NCI-H82 (cell line): ENCODE measurements at regions not wholly inside any gene's neighbourhood (a gene's known extent, or its start where the extent isn't known, plus 50 kb on each side); places are given as distances from the start of the nearest gene placed in this dataset.
"Not testable (repeated sequence)": the region's sequence is repeated elsewhere in the genome, so short reads cannot be mapped to it uniquely, and the experiment has no call there.

Experiments used
- DNase-seq: peaks from one replicate; lab custom pipeline; 2025; lab: John Stamatoyannopoulos, UW

DNA sequence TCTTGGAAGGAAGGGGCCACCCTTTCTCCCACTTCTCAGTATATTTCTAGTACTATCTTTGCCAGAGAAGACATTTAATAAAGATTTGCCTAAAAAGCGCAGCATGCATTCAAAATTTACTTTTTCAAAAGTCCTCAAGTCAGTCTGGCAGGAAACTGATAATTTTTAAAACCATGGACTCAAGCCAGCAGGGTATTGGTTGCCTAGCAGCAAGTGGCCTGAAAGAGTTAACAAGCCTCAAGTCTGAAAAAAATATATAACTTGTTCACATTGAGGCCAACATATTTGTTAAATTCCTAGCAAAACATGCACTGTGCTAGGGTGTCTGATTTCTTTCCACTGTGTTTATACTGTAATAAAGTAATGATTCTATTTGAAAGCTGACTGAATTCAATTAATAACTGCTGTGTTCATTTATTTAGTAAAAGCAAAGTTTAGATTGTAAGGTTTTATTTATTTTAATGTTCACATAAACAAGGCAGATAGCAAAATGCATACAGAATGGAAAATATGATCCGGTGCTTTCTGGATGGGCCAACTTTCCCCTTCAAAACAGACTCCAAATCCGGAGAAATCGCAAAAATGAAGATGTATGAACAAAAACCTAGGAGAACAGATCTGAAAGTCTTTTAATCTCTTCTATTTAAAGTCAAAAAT, 218.5 kb upstream of the FGF13 start:
- DNase-seq: no peak

DNA sequence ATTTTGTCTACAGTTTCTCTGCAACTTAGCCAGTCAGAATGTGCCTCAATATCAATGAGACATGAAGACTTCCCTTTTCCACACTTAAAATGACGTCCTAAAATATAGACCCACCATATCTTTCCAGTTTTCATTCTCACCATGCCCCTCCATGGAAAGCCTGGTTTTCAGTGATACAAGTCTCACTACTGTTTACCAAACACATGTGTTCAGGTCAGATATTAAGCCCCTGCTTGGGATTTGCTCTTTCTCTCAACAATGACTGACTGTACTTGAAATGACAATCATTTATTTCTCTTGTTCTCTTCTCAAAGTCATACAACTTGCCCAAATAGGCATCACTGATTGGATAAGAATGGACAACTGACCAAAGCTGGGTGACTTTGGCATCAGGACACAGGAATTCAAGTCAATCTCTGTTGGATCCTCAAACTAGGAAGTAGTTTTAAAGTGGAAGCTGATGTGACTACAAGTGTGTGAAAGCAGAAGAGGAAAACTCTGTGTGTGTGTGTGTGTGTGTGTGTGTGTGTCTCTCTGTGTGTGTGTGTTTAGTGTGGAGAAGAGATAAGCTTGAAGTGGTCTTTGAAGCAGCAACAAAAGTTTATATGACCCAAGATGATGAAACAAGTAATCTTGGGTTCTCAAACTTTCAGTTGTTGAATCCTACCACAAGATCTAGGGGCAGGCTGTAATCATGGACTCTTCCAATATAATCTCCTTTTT, 217.4 kb upstream of the FGF13 start:
- DNase-seq: no peak

GRCh38 chrX:138925330-138925729, 213.8 kb upstream of the FGF13 start:
- DNase-seq: no peak

DNA sequence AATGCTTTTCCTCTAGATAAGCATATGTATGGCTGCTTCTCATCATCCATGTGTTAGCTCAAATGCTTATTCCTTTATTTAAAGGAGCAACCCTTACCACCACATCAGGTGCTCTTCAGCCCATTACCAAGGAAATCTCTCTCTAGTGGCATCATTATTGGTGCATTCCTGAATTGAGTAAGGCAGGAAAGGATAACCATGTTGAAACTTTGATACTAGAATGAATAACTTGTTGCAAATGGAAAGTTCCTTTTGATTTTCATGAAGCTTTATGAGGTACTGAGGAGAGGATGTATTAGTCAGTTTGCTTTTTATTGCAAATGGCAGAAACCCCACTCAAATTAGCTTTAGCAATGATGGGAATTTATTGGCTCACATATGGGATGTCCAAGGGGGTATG, 212.3 kb upstream of the FGF13 start:
- DNase-seq: no peak

- no peak for DNase-seq
Measured at GRCh38 chrX:138921031-138921430, 209.5 kb upstream of the FGF13 start.

GRCh38 chrX:138917781-138918180, 206.3 kb upstream of the FGF13 start:
- DNase-seq: no peak

- no peak for DNase-seq
Measured at GRCh38 chrX:138914767-138915166, 203.2 kb upstream of the FGF13 start.

DNA sequence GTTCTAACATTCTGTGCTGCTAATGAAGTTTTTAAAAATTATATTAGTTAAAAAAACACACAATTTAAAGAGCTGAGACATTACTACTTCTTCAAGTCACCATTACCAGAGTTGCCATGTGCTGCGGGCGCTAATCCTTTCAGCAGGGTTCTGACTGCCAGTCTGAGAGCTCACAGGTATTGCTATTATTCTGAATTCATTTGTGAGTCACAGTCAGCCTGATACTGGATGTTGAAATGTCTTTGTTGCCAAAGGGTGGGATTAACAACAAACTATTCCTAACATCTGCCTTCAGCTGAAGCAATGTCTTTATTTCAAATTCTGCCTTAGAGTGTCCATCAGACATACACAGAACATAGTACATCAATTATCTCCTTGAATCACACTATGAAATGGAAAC, 197.1 kb upstream of the FGF13 start:
- no peak for DNase-seq

DNA sequence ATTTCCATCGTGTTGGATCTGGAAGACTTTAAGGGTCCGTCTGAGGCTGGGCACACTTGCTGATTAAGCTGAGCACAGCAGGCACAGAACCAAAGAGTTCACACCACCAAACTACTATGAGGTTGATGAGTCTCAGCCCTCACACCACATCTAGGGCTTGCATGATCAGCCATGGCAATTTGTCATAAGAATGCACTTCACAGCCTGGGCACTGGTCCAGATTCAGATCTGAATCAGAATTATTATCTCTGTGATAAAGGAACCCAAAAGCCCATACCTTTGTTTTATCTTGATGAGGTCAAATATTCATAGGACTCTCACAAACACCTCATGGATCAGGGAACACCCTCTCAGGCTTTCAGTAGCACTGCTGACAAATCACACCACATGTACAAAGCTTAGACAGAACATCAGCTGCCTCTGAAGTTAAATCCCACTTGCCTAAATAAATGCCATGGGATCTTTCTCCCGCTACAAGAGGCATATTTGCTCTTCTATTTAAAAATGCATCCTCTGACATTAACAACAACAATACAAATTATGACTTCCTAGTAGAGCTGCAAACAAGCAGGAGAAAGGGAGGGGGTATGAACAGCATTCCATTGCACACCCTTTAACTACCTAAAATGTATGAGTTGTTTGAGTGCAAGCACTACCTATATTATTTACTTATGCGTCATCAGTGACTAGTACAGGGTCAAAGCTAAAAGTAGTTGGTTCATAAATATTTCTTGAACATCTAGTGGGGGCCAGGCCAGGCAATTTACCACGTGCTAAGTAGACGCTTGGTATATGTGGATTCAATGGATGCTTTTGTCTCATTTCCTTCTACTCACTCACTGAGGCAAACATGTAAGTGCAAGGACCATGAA, 186.3 kb upstream of the FGF13 start:
- no peak for DNase-seq

- no peak for DNase-seq
Measured at GRCh38 chrX:138890491-138890890, 179.0 kb upstream of the FGF13 start.

GRCh38 chrX:138889149-138889548, 177.6 kb upstream of the FGF13 start:
- no peak for DNase-seq

DNA sequence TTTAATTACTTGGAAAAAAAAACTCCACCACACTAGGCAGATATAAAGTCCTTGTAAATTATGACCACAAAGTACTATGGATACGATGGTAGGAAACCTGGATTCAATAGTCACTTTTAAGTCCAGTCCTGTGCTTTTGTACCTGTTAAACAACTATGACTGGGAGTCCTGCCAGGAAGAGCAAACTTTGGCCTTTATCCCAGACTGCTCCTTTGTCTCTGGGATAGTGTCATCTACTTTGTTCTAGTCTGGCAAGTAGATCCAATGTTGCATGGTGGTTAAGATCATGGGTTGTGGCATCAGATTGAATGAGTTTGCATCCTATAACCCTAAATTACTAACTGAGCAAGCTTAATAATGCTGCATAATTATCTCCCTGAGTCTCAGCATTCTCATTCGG, 175.3 kb upstream of the FGF13 start:
- no peak for DNase-seq

DNA sequence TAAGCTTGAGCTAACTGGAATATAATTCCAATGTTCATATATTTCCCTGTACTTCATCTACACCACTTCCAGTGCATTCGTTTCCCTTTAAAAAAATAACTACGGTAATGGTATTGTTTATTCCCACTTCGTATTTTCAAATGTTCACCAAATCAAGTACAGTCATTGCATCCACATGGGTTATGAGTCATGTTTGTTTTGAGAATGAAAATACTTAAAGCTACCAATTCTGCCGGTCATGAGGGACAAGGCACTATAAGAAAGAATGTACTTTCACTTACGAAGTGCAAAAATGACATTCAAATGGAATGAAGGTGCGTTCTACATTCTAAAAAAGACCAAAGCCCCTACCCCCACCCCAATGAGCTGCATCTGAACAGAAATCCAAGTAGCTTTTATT, 174.4 kb upstream of the FGF13 start:
- DNase-seq: no peak

- not testable (repeated sequence) for DNase-seq
Measured at GRCh38 chrX:138880293-138880692, 168.8 kb upstream of the FGF13 start.

DNA sequence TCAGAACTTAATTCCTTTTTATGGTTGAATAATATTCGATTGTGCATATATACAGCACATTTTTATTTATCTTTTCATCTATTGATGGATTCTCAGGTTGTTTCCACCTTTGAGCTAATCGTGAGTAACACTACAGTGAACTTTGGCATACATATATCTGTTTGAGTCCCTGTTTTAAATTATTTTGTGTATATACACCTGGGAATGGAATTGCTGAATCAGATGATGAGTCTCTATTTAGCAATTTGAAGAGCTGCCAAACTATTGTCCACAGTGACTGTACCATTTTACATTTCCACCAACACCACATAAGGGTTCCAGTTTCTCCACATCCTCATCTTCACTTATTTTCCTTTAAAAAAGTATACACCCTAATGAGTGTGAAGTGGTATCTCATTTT, 166.2 kb upstream of the FGF13 start:
- no peak for DNase-seq

DNA sequence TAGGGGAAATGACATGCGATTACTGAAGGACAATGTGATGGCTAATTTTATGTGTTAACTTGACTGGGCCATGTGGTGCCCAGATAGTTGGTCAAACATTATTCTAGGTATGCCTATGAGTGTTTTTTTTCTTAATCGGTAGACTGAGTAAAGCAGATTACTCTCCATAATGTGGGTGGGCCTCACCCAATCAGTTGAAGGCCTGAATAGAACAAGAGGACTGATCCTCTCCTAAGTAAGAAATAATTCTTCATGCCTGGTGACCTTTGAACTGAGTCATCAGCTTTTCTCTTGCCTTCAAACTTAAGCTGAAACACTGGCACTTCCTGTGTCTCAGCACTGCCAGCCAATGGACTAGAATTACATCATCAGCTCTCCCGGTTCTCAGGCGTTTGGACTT, 164.0 kb upstream of the FGF13 start:
- DNase-seq: no peak

DNA sequence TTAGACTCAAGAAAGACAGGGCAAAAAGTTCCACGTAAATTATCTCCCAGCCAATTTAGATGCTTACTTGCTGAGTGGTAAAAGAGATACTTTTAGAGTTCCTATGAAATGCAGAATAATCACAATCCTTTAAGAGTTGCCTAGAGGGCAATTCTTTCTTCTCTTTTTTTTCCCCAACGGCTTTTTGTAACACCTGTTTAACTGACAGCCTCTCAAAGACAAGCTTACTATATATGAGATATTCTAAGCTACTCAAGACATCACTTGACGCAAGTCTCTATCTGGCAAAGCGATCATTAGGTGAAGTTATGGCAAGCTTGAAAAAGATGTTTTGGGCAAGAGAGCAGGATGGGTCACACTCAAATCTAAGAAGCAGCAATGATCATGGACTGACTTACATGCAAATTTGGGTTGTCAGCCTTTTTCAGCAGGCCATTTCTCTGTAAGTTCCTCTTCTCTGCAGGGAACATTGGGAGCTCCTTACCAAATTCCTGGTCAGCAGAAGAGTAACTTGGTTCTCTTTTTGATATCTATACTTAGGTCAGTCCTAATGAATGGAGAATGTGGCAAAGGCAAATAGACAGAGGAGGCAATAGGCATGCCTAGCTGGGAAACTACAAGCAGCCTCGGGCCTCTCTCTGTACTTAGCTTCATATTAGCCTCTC, 162.9 kb upstream of the FGF13 start:
- no peak for DNase-seq

DNA sequence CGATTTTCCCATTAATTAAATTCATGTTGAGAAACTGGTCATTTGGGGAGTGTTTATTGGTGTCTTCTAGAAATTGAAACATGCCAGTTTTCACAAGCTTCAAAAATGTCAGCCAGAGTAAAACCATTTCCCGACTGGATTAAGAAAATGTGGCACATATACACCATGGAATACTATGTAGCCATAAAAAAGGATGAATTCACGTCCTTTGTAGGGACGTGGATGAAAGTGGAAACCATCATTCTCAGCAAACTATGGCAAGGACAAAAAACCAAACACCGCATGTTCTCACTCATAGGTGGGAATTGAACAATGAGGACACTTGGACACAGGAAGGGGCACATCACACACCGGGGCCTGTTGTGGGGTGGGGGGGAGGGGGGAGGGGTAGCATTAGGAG, 162.1 kb upstream of the FGF13 start:
- not testable (repeated sequence) for DNase-seq

GRCh38 chrX:138872537-138872936, 161.0 kb upstream of the FGF13 start:
- DNase-seq: no peak

DNA sequence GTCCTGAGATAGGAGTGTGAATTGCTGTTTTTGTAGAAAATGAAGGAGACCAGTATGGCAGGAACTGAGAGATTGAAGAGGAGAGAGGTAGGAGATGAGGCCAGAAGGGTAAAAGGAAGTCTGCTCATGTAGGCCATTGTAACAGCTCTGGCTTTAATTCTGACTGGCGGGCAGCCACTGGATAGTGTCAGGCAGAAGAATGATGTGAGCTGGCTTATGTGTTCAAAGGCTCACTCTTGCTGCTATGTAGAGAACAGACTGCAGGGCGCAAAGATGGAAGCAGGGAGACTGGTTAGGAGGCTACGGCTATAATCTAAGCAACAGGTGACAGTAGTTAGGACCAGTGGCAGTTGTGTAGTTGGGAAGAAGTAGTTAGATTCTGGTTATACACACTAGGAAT, 160.2 kb upstream of the FGF13 start:
- no peak for DNase-seq

GRCh38 chrX:138866643-138867042, 155.1 kb upstream of the FGF13 start:
- no peak for DNase-seq

DNA sequence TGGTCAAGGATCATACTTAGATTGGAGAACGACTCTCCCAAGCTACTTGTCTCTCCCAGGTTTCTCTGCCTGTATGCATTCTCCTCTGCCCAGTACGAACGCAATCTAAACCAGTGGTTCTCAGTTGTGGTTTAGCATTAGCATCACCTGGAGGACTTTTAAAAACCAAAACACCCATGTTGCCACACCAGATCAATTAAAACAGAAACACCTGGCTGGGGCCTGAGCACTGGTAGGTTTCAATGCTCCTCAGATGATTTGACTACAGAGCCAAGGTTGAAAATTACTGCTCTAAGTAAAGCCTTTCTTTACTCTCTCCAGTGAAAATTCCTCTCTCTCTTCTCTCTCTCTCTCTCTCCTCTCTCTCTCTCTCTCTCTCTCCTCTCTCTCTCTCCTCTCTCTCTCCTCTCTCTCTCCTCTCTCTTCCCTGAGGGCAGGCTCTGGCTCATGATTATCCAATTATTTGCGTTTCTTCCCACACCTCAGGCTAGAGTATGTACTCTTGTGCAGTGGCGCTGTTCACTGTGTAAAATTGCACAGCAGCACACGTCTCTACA, 153.7 kb upstream of the FGF13 start:
- DNase-seq: no peak
